ENCODE measurements at regions not wholly inside any gene's neighbourhood (a gene's known extent, or its start where the extent isn't known, plus 50 kb on each side); places are given as distances from the start of the nearest gene placed in this dataset.

DNA sequence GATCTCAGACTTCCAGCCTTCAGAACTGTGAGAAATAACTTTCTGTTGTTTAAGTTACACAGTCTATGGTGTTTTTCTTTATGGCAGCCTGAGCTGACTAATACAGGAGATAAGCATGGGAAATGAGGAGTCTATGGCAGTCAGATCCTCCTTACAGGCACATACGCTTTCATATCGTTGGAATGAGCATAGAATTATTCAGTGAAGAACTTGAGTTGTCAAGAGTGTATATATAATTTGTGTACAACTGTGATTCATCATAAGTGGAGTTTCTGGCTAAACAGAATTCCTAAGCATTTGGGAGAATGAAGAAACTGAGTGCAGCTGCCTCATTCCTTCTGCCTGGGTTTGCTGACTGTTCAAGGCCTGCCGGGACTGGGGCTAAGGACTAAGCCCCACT lies 516.7 kb downstream of the ADRA2A start:
- TF ChIP-seq, protein P1, sequence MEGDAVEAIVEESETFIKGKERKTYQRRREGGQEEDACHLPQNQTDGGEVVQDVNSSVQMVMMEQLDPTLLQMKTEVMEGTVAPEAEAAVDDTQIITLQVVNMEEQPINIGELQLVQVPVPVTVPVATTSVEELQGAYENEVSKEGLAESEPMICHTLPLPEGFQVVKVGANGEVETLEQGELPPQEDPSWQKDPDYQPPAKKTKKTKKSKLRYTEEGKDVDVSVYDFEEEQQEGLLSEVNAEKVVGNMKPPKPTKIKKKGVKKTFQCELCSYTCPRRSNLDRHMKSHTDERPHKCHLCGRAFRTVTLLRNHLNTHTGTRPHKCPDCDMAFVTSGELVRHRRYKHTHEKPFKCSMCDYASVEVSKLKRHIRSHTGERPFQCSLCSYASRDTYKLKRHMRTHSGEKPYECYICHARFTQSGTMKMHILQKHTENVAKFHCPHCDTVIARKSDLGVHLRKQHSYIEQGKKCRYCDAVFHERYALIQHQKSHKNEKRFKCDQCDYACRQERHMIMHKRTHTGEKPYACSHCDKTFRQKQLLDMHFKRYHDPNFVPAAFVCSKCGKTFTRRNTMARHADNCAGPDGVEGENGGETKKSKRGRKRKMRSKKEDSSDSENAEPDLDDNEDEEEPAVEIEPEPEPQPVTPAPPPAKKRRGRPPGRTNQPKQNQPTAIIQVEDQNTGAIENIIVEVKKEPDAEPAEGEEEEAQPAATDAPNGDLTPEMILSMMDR (IDR thresholded peaks at IDR 0.05) = no peak

DNA sequence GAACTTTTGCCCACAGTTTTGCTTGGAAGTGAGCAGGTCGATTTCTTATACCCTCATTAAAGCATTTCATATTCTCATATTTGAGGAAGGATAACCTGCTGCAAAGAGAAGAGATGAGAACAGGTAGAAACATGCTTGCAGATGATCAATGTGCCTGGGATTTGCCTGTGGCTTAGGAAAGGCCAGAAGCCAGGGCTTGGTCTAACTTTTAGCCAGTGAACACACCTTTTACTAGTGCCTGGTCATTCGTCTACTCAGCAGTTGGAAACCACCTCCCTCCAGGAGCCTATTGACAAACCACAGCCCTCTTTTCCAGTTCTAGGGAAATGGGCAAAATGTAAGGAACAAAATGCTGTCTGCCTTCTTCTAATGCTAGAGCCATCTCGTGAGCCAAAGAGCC lies 518.3 kb downstream of the ADRA2A start:
- TF ChIP-seq, protein P1 (IDR thresholded peaks at IDR 0.05) = no peak

DNA sequence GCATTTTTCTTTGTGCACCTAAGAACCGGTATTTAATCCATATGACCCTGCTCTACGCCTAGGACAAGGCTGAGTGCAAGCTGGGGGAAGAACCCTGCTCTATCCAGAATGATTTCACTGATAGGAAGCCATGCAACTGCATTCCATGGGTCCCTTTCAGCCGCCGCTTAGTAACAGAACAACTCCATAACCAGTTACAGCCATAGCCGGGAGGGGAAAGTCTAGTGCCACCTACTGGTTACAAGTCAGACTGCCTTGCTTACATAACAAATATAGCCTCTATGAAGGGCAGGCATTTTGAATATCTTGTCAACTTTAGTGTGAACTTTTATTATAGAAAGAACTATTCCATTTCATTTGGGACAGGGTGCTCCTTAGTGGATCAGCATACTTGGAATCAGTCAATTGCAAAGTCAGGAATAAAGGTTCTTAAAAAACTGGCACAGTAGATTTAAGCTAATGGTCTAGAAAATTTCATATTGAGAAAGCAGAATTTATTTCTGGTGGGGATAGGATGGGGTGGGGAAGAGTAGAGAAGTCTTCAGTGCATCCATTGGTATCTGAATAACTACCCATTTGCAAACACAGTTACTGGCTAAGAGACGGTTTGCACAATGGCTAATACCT lies 521.7 kb downstream of the ADRA2A start:
- TF ChIP-seq, protein P1 (IDR thresholded peaks at IDR 0.05) = peak; percentile 89

DNA sequence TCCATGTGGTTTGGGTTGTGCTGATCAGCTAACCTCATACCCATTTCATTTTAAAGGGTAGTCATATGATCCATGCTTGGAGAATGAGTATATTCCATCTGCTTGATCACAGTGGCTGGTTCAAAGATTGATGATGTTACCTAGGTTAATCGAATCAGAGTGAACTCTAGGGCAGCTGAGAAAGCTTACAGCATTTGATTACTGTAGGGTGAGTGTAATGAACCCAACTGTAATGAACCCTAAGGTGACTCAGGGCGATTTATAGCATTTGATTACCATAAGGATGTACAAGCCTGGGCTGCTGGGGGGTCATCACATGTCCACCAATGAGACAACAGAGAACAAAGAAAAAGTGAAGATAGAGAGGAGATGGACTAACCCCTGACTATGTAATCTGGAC lies 523.1 kb downstream of the ADRA2A start:
- TF ChIP-seq, protein P1 (IDR thresholded peaks at IDR 0.05) = no peak

DNA sequence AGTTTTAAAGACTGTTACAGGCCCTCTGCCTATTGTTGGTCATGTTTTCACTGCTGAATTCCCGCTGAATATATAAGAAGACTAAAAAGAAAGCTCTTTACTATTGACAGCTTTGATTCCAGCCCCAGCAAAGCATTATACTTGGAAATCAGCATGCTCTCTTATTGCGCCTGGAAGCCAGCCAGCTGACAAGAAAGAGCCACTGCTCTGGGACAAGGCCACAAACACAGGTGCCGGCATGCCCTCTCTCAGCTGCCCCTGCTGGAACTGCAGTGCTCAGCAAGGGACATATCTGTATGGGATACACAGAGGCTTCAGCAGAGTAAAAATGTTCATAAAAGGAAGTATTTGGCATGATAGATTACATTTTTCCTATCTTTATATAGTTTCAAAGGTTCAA lies 523.9 kb downstream of the ADRA2A start:
- TF ChIP-seq, protein P1 (IDR thresholded peaks at IDR 0.05) = no peak

DNA sequence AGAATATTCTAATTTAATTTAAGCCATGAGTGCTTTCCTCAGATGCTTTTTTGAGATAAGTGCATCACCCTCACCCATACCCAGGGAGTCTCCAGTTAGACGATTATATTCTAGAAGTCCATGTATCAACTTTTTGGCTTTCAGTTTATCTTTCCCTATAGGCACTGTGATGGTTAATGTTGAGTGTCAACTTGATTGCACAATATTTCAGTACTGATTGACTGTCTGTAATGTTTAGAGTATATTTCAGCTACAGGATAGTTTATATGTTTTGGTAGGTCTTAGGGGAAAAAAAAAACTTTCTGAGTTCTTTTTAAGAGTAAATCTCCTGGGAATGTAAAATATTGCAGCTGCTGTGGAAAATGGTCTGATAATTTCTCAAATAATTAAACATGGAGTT lies 535.4 kb downstream of the ADRA2A start:
- TF ChIP-seq, protein P1 (IDR thresholded peaks at IDR 0.05) = no peak

DNA sequence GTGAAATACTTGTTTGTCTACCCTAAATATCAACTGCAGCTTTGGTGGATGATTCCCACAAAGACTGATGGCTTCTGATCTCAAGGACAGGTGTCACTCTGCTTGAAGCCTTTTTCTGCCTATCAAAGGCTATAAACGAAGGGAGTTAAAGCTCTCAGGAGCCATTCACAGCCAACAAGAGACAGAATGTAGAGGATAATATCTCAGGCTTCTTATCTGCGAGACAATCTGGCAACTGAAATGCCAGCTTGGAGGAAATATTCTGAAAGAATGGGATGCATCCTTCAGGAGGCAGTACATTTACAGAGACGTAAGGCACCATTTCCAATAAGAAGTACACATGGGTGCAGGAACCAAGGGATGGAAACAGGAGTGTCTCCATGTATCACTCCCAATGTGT lies 549.4 kb downstream of the GPAM start:
- TF ChIP-seq, protein P1 (IDR thresholded peaks at IDR 0.05) = no peak

DNA sequence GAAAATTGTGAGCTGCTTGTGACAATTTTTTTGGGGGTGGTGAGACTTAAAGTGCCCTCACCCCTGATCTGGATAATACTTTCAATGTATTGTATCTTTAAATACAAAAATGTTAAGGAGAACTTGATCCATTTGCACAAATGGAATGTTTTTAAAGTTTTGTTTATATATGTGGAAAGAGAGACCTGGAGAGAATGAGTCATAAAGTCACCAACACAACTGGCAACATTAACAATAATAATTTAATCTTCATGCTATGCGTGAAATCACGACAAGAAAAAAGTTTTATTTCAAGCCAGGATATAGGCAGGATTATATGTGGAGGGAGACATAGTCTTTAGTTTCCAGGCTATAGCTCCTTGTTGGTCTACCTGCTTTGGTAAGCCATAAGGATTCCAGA lies 537.5 kb downstream of the GPAM start:
- TF ChIP-seq, protein P1 (IDR thresholded peaks at IDR 0.05) = no peak

Measured in LNCAP (cell line).